Endothelial cell of umbilical vein (primary cell): ENCODE measurements at regions not wholly inside any gene's neighbourhood (a gene's known extent, or its start where the extent isn't known, plus 50 kb on each side); places are given as distances from the start of the nearest gene placed in this dataset.

ENCODE experiments used
- BruUV-seq: library from RNA; stranded (reverse); fragments of 400-500 nt; replicated peaks from 2 replicates; lab custom pipeline; 2021; lab: Mats Ljungman, UMichigan
- CTCF ChIA-PET: fragments of 300-600, 350-600 bp; sonication (Branson Sonifier 250); formaldehyde crosslinking; loops from one replicate; lab custom pipeline; 2021; ENCODE audit warnings: antibody characterized with exemption, inconsistent platforms; lab: Charles Lee
- POLR2A ChIA-PET: fragments of 300-600, 350-600 bp; sonication (Branson Sonifier 250); formaldehyde crosslinking; loops from one replicate; lab custom pipeline; 2021; ENCODE audit warnings: antibody characterized with exemption, inconsistent platforms; lab: Charles Lee
- DNase-seq: peaks from one replicate; pipeline ENCODE4 v3.0.0-alpha.2; 2011; ENCODE audit warnings: low read depth, low spot score
- FAIRE-seq: peaks from 2 replicates; lab custom pipeline; 2011; peaks lifted over from hg19 to GRCh38; lab: Jason Lieb, UNC
- H2AFZ ChIP-seq: 2 replicates; pipeline ENCODE4 v1.6.0; 2012; ENCODE audit warnings: low read depth, low read length, control low read depth, inconsistent platforms
- H3K27ac ChIP-seq: 2 replicates; pipeline ENCODE4 v1.5.1; 2011; ENCODE audit warnings: low read depth, mild to moderate bottlenecking, control low read depth, low read length, moderate library complexity; ENCODE audit not compliant: insufficient read depth
- H3K27me3 ChIP-seq, 2 experiments: 2 replicates each; pipeline versions ENCODE4 v1.6.0 to v1.6.1; 2011; ENCODE audit warnings: low read length in 2 of 2, mixed read lengths in 1 of 2; ENCODE audit not compliant: control insufficient read depth in 2 of 2, insufficient read depth in 2 of 2
- H3K36me3 ChIP-seq, 2 experiments: 2 replicates in 1 of 2; 3 replicates in 1 of 2; pipeline ENCODE4 v1.5.1; 2011; ENCODE audit warnings: low read length in 2 of 2, mild to moderate bottlenecking in 1 of 2, moderate library complexity in 1 of 2; ENCODE audit not compliant: control insufficient read depth in 2 of 2, insufficient read depth in 2 of 2; ENCODE audit errors: extremely low read depth in 1 of 2
- H3K4me1 ChIP-seq: 3 replicates; pipeline ENCODE4 v1.5.1; 2011; ENCODE audit warnings: mild to moderate bottlenecking, low read length; ENCODE audit not compliant: control insufficient read depth, insufficient read depth; ENCODE audit errors: extremely low read depth
- H3K4me2 ChIP-seq: 2 replicates; pipeline ENCODE4 v1.6.1; 2011; ENCODE audit warnings: low read length, control low read depth, mixed read lengths; ENCODE audit not compliant: insufficient read depth
- H3K4me3 ChIP-seq, 3 experiments: fragments of 200-600 bp in 1 of 3; sonication (generic), shearing (Covaris generic) in 1 of 3; replicated peaks in 1 of 3; 2 replicates each; pipeline ENCODE4 v1.5.1; 2011 to 2016; ENCODE audit warnings: control low read depth in 3 of 3, low read length in 3 of 3, mild to moderate bottlenecking in 2 of 3, inconsistent platforms in 1 of 3, low read depth in 1 of 3, moderate library complexity in 1 of 3; ENCODE audit not compliant: insufficient read depth in 1 of 3
- H3K79me2 ChIP-seq: 2 replicates; pipeline ENCODE4 v1.6.0; 2012; ENCODE audit warnings: low read length, inconsistent platforms; ENCODE audit not compliant: control insufficient read depth, insufficient read depth
- H3K9ac ChIP-seq: replicated peaks from 2 replicates; pipeline ENCODE3; 2011; ENCODE audit warnings: low read length, control low read depth; ENCODE audit not compliant: insufficient read depth; ENCODE audit errors: extremely low read depth
- H3K9me1 ChIP-seq: replicated peaks from 3 replicates; pipeline ENCODE4 v1.6.0; 2011; ENCODE audit warnings: mild to moderate bottlenecking, low read length; ENCODE audit not compliant: control insufficient read depth, insufficient read depth; ENCODE audit errors: extremely low read depth
- H3K9me3 ChIP-seq: replicated peaks from 2 replicates; pipeline ENCODE4 v1.5.1; 2012; ENCODE audit warnings: low read length, inconsistent platforms; ENCODE audit not compliant: control insufficient read depth, insufficient read depth
- H4K20me1 ChIP-seq: replicated peaks from 2 replicates; pipeline ENCODE3; 2011; ENCODE audit warnings: mild to moderate bottlenecking, low read length; ENCODE audit not compliant: control insufficient read depth, insufficient read depth; ENCODE audit errors: extremely low read depth
- EZH2 ChIP-seq: IDR thresholded peaks from 2 replicates; pipeline ENCODE4 v1.6.1; 2012; ENCODE audit warnings: borderline replicate concordance, low read depth, mild to moderate bottlenecking, moderate library complexity, low read length, inconsistent platforms; ENCODE audit not compliant: severe bottlenecking
- FOS ChIP-seq: IDR thresholded peaks from 2 replicates; pipeline ENCODE4 v1.6.1; 2011; ENCODE audit warnings: mild to moderate bottlenecking, low read length, moderate library complexity, borderline replicate concordance; ENCODE audit not compliant: insufficient read depth
- GATA2 ChIP-seq: IDR thresholded peaks from 2 replicates; pipeline ENCODE4 v1.7.0; 2011; ENCODE audit warnings: low read depth, mild to moderate bottlenecking, moderate library complexity, mixed read lengths, low read length; ENCODE audit not compliant: insufficient read length, insufficient read depth
- JUN ChIP-seq: IDR thresholded peaks from 2 replicates; pipeline ENCODE4 v1.6.1; 2011; ENCODE audit warnings: borderline replicate concordance, low read depth; ENCODE audit not compliant: insufficient read length, insufficient read depth
- MYC ChIP-seq: IDR thresholded peaks from one replicate; pipeline ENCODE4 v1.6.1; 2011; ENCODE audit warnings: mild to moderate bottlenecking, low read depth, low read length
- POLR2A ChIP-seq: IDR thresholded peaks from 2 replicates; pipeline ENCODE4 v1.6.1; 2012; ENCODE audit warnings: low read depth, mild to moderate bottlenecking, control low read depth, low read length
- POLR2AphosphoS5 ChIP-seq: IDR thresholded peaks from 2 replicates; pipeline ENCODE4 v1.6.1; 2012; ENCODE audit warnings: low read depth, mild to moderate bottlenecking, control low read depth, low read length, moderate library complexity; ENCODE audit not compliant: insufficient read depth
- dilution Hi-C: fragments of 300-500 bp; cut with MboI; formaldehyde crosslinking; loops from one replicate; pipeline ENCODE4 v1.15.0; 2019; ENCODE audit warnings: low sequenced_read_pairs; ENCODE audit not compliant: extremely low pct_ligation_motif_present
- intact Hi-C: fragments of 100-400 bp; cut with micrococcal nuclease; formaldehyde crosslinking; loops from one replicate; pipeline ENCODE4 v1.10.0; 2022
- TF ChIP-seq, protein P1 (sequence below), 2 donors: IDR thresholded peaks; 1 replicate in 1 of 2; 2 replicates in 1 of 2; pipeline ENCODE4 v1.5.1; 2011; ENCODE audit warnings: low read length in 2 of 2, mild to moderate bottlenecking in 2 of 2, moderate library complexity in 2 of 2, control low read depth in 1 of 2, inconsistent platforms in 1 of 2, low read depth in 1 of 2; ENCODE audit not compliant: insufficient read depth in 1 of 2; ENCODE audit errors: extremely low read depth in 1 of 2
- TF ChIP-seq, protein P2 (sequence below): IDR thresholded peaks from 2 replicates; pipeline ENCODE4 v1.6.1; 2011; ENCODE audit not compliant: insufficient read depth, insufficient read length

DNA sequence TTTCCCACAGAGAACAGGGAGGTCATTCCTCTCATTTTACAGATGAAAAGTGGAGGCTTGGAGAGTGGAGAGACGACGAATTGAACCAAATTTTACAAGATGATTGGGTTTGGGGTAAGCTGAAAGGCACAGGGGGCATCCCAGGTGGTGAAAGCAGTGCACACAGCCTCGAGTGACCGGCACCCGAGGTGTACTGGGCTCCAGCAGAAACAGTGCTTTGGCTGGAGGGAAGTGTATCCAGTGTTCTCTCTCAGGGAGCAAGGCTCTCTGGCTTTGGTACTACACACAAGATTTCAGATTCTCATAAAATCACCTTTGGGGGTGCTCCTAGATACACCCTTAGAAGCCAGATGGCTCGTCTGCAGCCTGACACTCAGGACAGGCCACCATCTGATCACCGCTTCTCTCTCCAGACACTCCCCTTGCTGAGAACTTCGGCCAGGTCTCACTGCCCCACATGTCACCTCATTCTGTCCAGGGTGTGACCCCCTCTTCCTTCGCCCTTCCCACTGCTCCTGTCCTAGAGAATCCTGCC lies 339.6 kb downstream of the CYRIA start:
- H2AFZ ChIP-seq = no peak overlapping the region
- H3K9me3 ChIP-seq = peaks cover 2% of the 10 kb centered on the region
- no TSS peak for BruUV-seq
- intact Hi-C loops (no loop called here), dilution Hi-C loops (no loop called here)
- no peaks in the 10 kb centered on the region for H3K36me3 ChIP-seq
- no peak overlapping the region for H3K4me3 ChIP-seq
- DNase-seq (no peak), FAIRE-seq (no peak)
- H3K4me2 ChIP-seq = no peak overlapping the region
- no peaks in the 10 kb centered on the region for H4K20me1 ChIP-seq
- H3K79me2 ChIP-seq = no peaks in the 10 kb centered on the region
- ChIA-PET POLR2A (no interaction called here), CTCF (no interaction called here)
- H3K9ac ChIP-seq = no peak overlapping the region
- H3K9me1 ChIP-seq = no peaks in the 10 kb centered on the region
- H3K27ac ChIP-seq = no peak overlapping the region
- H3K27me3 ChIP-seq = no peaks in the 10 kb centered on the region
- no peaks in the 10 kb centered on the region for H3K4me1 ChIP-seq
- TF ChIP-seq MYC (no peak), POLR2AphosphoS5 (no peak), FOS (no peak), POLR2A (no peak), EZH2 (no peak), GATA2 (no peak), JUN (no peak)
- TF ChIP-seq, protein P1, sequence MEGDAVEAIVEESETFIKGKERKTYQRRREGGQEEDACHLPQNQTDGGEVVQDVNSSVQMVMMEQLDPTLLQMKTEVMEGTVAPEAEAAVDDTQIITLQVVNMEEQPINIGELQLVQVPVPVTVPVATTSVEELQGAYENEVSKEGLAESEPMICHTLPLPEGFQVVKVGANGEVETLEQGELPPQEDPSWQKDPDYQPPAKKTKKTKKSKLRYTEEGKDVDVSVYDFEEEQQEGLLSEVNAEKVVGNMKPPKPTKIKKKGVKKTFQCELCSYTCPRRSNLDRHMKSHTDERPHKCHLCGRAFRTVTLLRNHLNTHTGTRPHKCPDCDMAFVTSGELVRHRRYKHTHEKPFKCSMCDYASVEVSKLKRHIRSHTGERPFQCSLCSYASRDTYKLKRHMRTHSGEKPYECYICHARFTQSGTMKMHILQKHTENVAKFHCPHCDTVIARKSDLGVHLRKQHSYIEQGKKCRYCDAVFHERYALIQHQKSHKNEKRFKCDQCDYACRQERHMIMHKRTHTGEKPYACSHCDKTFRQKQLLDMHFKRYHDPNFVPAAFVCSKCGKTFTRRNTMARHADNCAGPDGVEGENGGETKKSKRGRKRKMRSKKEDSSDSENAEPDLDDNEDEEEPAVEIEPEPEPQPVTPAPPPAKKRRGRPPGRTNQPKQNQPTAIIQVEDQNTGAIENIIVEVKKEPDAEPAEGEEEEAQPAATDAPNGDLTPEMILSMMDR (IDR thresholded peaks at IDR 0.05; ENCODE audit: extremely low read depth in 1 of 2, insufficient read depth in 1 of 2, low read depth in 1 of 2, low read length in 2 of 2) = no peak
- TF ChIP-seq, protein P2, sequence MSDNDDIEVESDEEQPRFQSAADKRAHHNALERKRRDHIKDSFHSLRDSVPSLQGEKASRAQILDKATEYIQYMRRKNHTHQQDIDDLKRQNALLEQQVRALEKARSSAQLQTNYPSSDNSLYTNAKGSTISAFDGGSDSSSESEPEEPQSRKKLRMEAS = no peak
